ENCODE measurements at regions not wholly inside any gene's neighbourhood (a gene's known extent, or its start where the extent isn't known, plus 50 kb on each side); places are given as distances from the start of the nearest gene placed in this dataset.

DNA sequence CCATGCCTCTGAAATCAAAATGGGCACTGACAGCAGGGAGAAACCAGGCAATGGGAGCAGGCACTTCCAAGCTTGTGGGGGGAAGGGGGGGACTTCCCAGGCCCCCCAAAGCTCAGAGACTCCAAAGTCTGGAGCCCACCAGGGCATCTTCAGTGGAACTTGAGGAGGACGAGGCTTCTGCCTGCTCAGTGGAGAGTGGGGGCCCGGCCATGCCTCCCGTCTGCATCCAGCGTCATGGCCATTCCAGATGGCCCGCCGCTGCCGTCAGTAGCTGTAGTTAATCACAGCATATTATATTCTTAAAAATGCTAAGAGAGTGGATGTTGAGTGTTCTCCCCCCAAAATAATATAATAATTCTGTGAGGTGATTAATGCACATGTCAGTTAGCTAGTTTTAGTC is 315.2 kb downstream of the KCNJ2 start:
- TF ChIP-seq, protein P1, sequence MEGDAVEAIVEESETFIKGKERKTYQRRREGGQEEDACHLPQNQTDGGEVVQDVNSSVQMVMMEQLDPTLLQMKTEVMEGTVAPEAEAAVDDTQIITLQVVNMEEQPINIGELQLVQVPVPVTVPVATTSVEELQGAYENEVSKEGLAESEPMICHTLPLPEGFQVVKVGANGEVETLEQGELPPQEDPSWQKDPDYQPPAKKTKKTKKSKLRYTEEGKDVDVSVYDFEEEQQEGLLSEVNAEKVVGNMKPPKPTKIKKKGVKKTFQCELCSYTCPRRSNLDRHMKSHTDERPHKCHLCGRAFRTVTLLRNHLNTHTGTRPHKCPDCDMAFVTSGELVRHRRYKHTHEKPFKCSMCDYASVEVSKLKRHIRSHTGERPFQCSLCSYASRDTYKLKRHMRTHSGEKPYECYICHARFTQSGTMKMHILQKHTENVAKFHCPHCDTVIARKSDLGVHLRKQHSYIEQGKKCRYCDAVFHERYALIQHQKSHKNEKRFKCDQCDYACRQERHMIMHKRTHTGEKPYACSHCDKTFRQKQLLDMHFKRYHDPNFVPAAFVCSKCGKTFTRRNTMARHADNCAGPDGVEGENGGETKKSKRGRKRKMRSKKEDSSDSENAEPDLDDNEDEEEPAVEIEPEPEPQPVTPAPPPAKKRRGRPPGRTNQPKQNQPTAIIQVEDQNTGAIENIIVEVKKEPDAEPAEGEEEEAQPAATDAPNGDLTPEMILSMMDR (conservative IDR thresholded peaks at IDR 0.05; ENCODE audit: low read depth, low read length) = no peak
- no peak for TF ChIP-seq EZH2phosphoT487 (IDR thresholded peaks at IDR 0.05; ENCODE audit: borderline replicate concordance, low read length)
